Kidney (tissue), 13 donors: ENCODE measurements at regions not wholly inside any gene's neighbourhood (a gene's known extent, or its start where the extent isn't known, plus 50 kb on each side); places are given as distances from the start of the nearest gene placed in this dataset.

Experiments
- DNase-seq, 5 donors: peaks; one replicate each; pipeline ENCODE4 v3.0.0-alpha.2; 2013 to 2020
- FAIRE-seq: peaks from 2 replicates; lab custom pipeline; 2012; peaks lifted over from hg19 to GRCh38; lab: Jason Lieb, UNC
- H3K27ac ChIP-seq, 2 donors: one replicate each; pipeline ENCODE4 v1.7.0; 2013; ENCODE audit warnings: low read depth in 2 of 2, low read length in 2 of 2, inconsistent platforms in 1 of 2
- H3K27me3 ChIP-seq: one replicate; pipeline ENCODE4 v1.7.1; 2013; ENCODE audit warnings: low read length, inconsistent platforms; ENCODE audit not compliant: control insufficient read depth, insufficient read depth
- H3K36me3 ChIP-seq, 3 donors: one replicate each; pipeline versions ENCODE4 v1.7.0 to v1.7.1; 2013; ENCODE audit warnings: low read length in 3 of 3, control low read depth in 1 of 3, inconsistent platforms in 1 of 3; ENCODE audit not compliant: insufficient read depth in 3 of 3, control insufficient read depth in 2 of 3
- H3K4me1 ChIP-seq, 3 donors: one replicate each; pipeline versions ENCODE4 v1.7.0 to v1.7.1; 2013; ENCODE audit warnings: low read length in 3 of 3, inconsistent platforms in 1 of 3, low read depth in 1 of 3; ENCODE audit not compliant: control insufficient read depth in 2 of 3, insufficient read depth in 2 of 3
- H3K4me3 ChIP-seq, 3 donors: one replicate each; pipeline versions ENCODE4 v1.7.0 to v1.8.1; 2013; ENCODE audit warnings: low read length in 3 of 3, control low read depth in 1 of 3, inconsistent platforms in 1 of 3
- H3K9ac ChIP-seq, 3 donors: one replicate each; pipeline versions ENCODE4 v1.7.0 to v1.7.1; 2013; ENCODE audit warnings: low read length in 3 of 3, control low read depth in 1 of 3, inconsistent platforms in 1 of 3
- H3K9me3 ChIP-seq, 3 donors: one replicate each; pipeline versions ENCODE4 v1.7.0 to v1.7.1; 2013; ENCODE audit warnings: low read length in 3 of 3, control low read depth in 1 of 3, inconsistent platforms in 1 of 3; ENCODE audit not compliant: control insufficient read depth in 2 of 3, insufficient read depth in 1 of 3
- intact Hi-C: fragments of 100-400 bp; cut with DNase I; formaldehyde crosslinking; loops from one replicate; pipeline ENCODE4 v1.11.1; 2022
- TF ChIP-seq, protein P1 (sequence below): IDR thresholded peaks from 3 replicates; pipeline ENCODE4 v1.5.1; 2012; ENCODE audit warnings: mild to moderate bottlenecking, moderate library complexity, borderline replicate concordance; ENCODE audit not compliant: insufficient read depth; ENCODE audit errors: extremely low read depth
- donor health status: control.
- donor health status: control.
- donor health status: control.
- donor health status: control.
- donor health status: control.
- donor health status: DM: yes; HTN: yes; CAD: no.
- donor health status: Normal renal cell carcinoma (clear cell type).

DNA sequence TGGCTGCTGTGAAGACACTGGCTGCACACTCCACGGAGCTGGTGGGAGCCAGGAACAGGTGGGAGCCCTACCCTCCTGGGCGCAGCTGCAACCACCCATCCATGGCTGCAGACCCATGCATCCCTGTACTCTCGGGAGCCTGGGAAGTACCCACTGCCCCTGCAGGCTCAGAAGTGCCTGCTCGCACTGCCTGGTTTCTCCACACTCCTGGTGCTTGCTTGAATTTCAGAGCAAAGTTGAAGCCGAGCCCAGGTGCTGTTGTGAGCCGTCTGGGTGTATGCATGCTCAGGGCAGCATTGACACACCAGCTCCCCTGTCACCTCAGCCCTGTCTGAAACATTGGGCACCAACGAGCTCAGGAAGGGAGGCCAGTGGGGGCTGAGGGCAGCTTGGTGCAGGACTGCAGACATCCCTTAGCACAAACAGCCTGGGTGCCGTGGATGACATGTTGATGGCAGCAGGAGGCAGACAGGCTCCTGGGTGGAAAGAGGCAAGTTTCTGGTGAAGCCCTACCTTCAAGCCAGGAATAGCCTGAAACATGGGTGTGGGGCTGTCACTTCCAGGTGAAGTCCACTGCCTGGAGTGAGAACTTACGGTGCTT, 585.9 kb downstream of the PCDH18 start:
- no peak for FAIRE-seq
- intact Hi-C loops, result no loop called here
- H3K4me3 ChIP-seq, result no peak overlapping the region

DNA sequence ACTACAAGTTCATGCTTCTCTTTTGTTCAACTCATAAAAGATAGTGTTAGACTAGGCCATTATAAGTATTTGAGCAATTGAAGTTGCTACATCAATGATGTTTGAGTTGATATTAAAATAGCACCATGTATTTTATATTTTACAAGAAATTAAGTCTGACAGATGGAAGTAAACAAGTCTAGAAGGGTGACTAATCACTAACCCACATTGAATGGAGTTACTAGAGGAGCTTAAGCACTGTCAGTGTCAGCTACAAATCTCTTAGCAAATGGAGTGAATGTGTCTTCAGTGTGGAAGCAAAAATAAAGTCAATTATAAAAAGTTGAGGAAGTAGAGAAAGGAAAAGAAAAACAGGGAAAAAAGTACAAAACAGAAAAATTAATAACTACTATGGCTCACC, 592.5 kb downstream of the PCDH18 start:
- Histone ChIP-seq H3K9ac (no peak overlapping the region), H3K27me3 (no peaks in the 10 kb centered on the region), H3K4me1 (peaks cover 2 to 13% (median 3%) of the 10 kb centered on the region in 3 donors), H3K4me3 (no peak overlapping the region), H3K36me3 (no peaks in the 10 kb centered on the region), H3K27ac (no peak overlapping the region), H3K9me3 (no peaks in the 10 kb centered on the region)
- FAIRE-seq (no peak), DNase-seq (no peak)
- intact Hi-C loops, result no loop called here
- TF ChIP-seq, protein P1, sequence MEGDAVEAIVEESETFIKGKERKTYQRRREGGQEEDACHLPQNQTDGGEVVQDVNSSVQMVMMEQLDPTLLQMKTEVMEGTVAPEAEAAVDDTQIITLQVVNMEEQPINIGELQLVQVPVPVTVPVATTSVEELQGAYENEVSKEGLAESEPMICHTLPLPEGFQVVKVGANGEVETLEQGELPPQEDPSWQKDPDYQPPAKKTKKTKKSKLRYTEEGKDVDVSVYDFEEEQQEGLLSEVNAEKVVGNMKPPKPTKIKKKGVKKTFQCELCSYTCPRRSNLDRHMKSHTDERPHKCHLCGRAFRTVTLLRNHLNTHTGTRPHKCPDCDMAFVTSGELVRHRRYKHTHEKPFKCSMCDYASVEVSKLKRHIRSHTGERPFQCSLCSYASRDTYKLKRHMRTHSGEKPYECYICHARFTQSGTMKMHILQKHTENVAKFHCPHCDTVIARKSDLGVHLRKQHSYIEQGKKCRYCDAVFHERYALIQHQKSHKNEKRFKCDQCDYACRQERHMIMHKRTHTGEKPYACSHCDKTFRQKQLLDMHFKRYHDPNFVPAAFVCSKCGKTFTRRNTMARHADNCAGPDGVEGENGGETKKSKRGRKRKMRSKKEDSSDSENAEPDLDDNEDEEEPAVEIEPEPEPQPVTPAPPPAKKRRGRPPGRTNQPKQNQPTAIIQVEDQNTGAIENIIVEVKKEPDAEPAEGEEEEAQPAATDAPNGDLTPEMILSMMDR, result no peak

More for the DNA sequence above, 585.9 kb downstream of the PCDH18 start:
- Histone ChIP-seq H3K9ac (no peak overlapping the region), H3K27me3 (no peaks in the 10 kb centered on the region), H3K27ac (no peak overlapping the region), H3K36me3 (no peaks in the 10 kb centered on the region), H3K4me1 (no peaks in the 10 kb centered on the region), H3K9me3 (peaks cover 0 to 4% (median 4%) of the 10 kb centered on the region in 3 donors)
- DNase-seq, result no peak
- TF ChIP-seq, protein P1, result no peak

DNA sequence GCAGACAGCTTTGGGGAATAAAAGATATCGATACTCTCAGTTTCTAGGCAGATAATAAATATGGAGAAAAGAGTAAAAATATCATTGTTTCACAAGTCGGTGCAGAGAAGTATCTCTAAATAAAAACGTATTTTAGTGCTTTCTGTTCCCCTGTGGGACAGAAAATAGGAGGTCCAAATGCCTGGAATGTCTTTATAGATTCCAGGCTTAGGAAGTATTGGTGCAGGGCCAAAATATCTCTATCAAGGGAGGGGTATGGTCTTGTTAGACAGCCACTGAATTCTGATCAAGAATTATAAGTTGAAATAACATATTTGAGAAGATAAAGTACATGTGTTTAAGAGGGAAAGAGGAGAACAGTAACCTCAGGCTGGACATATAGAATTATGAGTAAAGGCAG, 596.4 kb downstream of the PCDH18 start:
- Histone ChIP-seq H3K9ac (no peak overlapping the region), H3K9me3 (no peaks in the 10 kb centered on the region), H3K36me3 (no peaks in the 10 kb centered on the region), H3K4me3 (no peak overlapping the region), H3K27ac (no peak overlapping the region), H3K27me3 (no peaks in the 10 kb centered on the region), H3K4me1 (peaks cover 3 to 15% (median 4%) of the 10 kb centered on the region in 3 donors)
- DNase-seq (peak in 1 of 5 donors; percentile 8), FAIRE-seq (no peak)
- TF ChIP-seq, protein P1, result no peak
- intact Hi-C loops, result no loop called here

DNA sequence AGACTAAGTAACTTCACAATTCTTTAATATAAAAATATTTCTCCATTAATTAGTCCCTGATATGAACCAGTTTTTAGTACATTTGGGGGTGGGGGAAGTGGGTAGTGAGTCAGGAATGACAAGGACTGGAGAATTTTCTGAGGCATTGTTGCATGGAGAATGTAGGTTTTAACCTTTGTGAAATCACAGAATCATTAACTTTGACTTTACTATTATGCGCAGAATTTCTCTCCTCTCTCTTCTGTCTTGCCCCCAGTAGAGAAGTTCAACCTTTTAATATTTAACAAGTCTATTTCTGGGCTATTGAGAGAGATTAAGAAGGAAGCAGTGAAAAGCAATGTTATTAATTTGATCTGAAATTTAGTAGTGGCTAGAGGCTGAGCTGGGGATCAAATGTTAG, 597.0 kb downstream of the PCDH18 start:
- intact Hi-C loops, result no loop called here
- Histone ChIP-seq H3K9me3 (no peaks in the 10 kb centered on the region), H3K36me3 (no peaks in the 10 kb centered on the region), H3K9ac (no peak overlapping the region), H3K27me3 (no peaks in the 10 kb centered on the region), H3K4me3 (no peak overlapping the region), H3K27ac (no peak overlapping the region), H3K4me1 (peaks cover 3 to 15% (median 4%) of the 10 kb centered on the region in 3 donors)
- TF ChIP-seq, protein P1, result no peak
- peak; percentile 90 for FAIRE-seq
- DNase-seq, result peak in 2 of 5 donors; percentile 39 to 49
